H9 (cell line): ENCODE measurements at regions not wholly inside any gene's neighbourhood (a gene's known extent, or its start where the extent isn't known, plus 50 kb on each side); places are given as distances from the start of the nearest gene placed in this dataset.

Experiments
- DNase-seq: peaks from one replicate; pipeline ENCODE4 v3.0.0-alpha.2; 2017
- H2AFZ ChIP-seq: one replicate; pipeline ENCODE4 v1.6.1; 2013; ENCODE audit warnings: mild to moderate bottlenecking, low read length, control low read depth, moderate library complexity
- H2AK5ac ChIP-seq: 2 replicates; pipeline ENCODE4 v1.6.1; 2013; ENCODE audit warnings: low read length, control low read depth, mixed read lengths; ENCODE audit not compliant: insufficient read length
- H2BK120ac ChIP-seq: one replicate; pipeline ENCODE4 v1.6.1; 2013; ENCODE audit warnings: low read depth, mild to moderate bottlenecking, low read length, control low read depth, inconsistent platforms; ENCODE audit not compliant: poor library complexity, severe bottlenecking
- H2BK12ac ChIP-seq: 2 replicates; pipeline ENCODE4 v1.6.1; 2013; ENCODE audit warnings: low read length, control low read depth, mixed read lengths, low read depth; ENCODE audit not compliant: insufficient read length
- H2BK15ac ChIP-seq: 2 replicates; pipeline ENCODE4 v1.6.1; 2013; ENCODE audit warnings: low read depth, low read length, control low read depth
- H2BK20ac ChIP-seq: one replicate; pipeline ENCODE4 v1.6.1; 2013; ENCODE audit warnings: low read depth, mild to moderate bottlenecking, low read length, control low read depth, inconsistent platforms; ENCODE audit not compliant: poor library complexity, severe bottlenecking
- H2BK5ac ChIP-seq: 2 replicates; pipeline ENCODE4 v1.6.1; 2013; ENCODE audit warnings: low read length, control low read depth, mixed read lengths; ENCODE audit not compliant: insufficient read length
- H3K14ac ChIP-seq: 2 replicates; pipeline ENCODE4 v1.6.1; 2013; ENCODE audit warnings: low read length, control low read depth; ENCODE audit not compliant: insufficient read depth
- H3K18ac ChIP-seq: 2 replicates; pipeline ENCODE4 v1.6.1; 2013; ENCODE audit warnings: low read depth, mild to moderate bottlenecking, mixed read lengths, low read length, control low read depth; ENCODE audit not compliant: insufficient read length
- H3K23ac ChIP-seq: 2 replicates; pipeline ENCODE4 v1.6.1; 2013; ENCODE audit warnings: low read length, control low read depth, mixed read lengths, low read depth; ENCODE audit not compliant: insufficient read length
- H3K23me2 ChIP-seq: 2 replicates; pipeline ENCODE4 v1.6.1; 2013; ENCODE audit warnings: low read depth, mild to moderate bottlenecking, mixed read lengths, low read length, control low read depth; ENCODE audit not compliant: insufficient read length, poor library complexity, severe bottlenecking
- H3K27ac ChIP-seq: 2 replicates; pipeline ENCODE4 v1.5.1; 2013; ENCODE audit warnings: low read length, control low read depth, mixed read lengths, low read depth; ENCODE audit not compliant: insufficient read length
- H3K27me3 ChIP-seq: 2 replicates; pipeline ENCODE4 v1.6.1; 2013; ENCODE audit warnings: low read length, control low read depth, inconsistent platforms; ENCODE audit not compliant: insufficient read depth
- H3K4ac ChIP-seq: 2 replicates; pipeline ENCODE4 v1.6.1; 2013; ENCODE audit warnings: low read depth, mild to moderate bottlenecking, control low read depth, inconsistent platforms, low read length, moderate library complexity
- H3K4me1 ChIP-seq: 2 replicates; pipeline ENCODE4 v1.6.1; 2013; ENCODE audit warnings: low read length, control low read depth, inconsistent platforms; ENCODE audit not compliant: insufficient read depth
- H3K4me2 ChIP-seq: 2 replicates; pipeline ENCODE4 v1.6.1; 2013; ENCODE audit warnings: low read length, control low read depth, mixed read lengths; ENCODE audit not compliant: insufficient read length, insufficient read depth
- H3K56ac ChIP-seq: 2 replicates; pipeline ENCODE4 v1.6.1; 2013; ENCODE audit warnings: low read depth, mild to moderate bottlenecking, mixed read lengths, low read length, control low read depth; ENCODE audit not compliant: insufficient read length
- H3K79me1 ChIP-seq: 2 replicates; pipeline ENCODE4 v1.6.1; 2013; ENCODE audit warnings: low read depth, mild to moderate bottlenecking, moderate library complexity, low read length, control low read depth, inconsistent platforms; ENCODE audit not compliant: insufficient read depth, poor library complexity, severe bottlenecking
- H3K79me2 ChIP-seq: 2 replicates; pipeline ENCODE4 v1.6.1; 2013; ENCODE audit warnings: low read length, control low read depth, inconsistent platforms; ENCODE audit not compliant: insufficient read depth
- H3K9ac ChIP-seq: 2 replicates; pipeline ENCODE4 v1.6.1; 2013; ENCODE audit warnings: low read length, control low read depth, mixed read lengths; ENCODE audit not compliant: insufficient read length; ENCODE audit errors: extremely low read depth
- H3K9me3 ChIP-seq: one replicate; pipeline ENCODE4 v1.6.1; 2013; ENCODE audit warnings: low read depth, low read length, inconsistent platforms; ENCODE audit not compliant: control insufficient read depth
- H3T11ph ChIP-seq: one replicate; pipeline ENCODE4 v1.6.1; 2013; ENCODE audit warnings: mild to moderate bottlenecking, low read length, control low read depth, inconsistent platforms
- H4K20me1 ChIP-seq: one replicate; pipeline ENCODE4 v1.6.1; 2013; ENCODE audit not compliant: control insufficient read depth, insufficient read length, insufficient read depth
- H4K5ac ChIP-seq: 2 replicates; pipeline ENCODE4 v1.6.1; 2013; ENCODE audit warnings: low read depth, mild to moderate bottlenecking, mixed read lengths, low read length, control low read depth; ENCODE audit not compliant: insufficient read length
- H4K8ac ChIP-seq: replicated peaks from 2 replicates; pipeline ENCODE4 v1.6.1; 2013; ENCODE audit warnings: low read length, control low read depth, mixed read lengths, low read depth; ENCODE audit not compliant: insufficient read length
- H4K91ac ChIP-seq: 2 replicates; pipeline ENCODE4 v1.6.1; 2013; ENCODE audit warnings: low read depth, mild to moderate bottlenecking, moderate library complexity, mixed read lengths, low read length, control low read depth; ENCODE audit not compliant: insufficient read length
- H3K27ac Mint-ChIP-seq, 3 experiments: 2 replicates in 2 of 3; 3 replicates in 1 of 3; pipeline ENCODE4 v1.8.0; 2020 to 2021; ENCODE audit warnings: mixed read lengths in 3 of 3, mild to moderate bottlenecking in 1 of 3, moderate library complexity in 1 of 3
- H3K27me3 Mint-ChIP-seq: 2 replicates; pipeline ENCODE4 v1.8.0; 2021; ENCODE audit warnings: low read depth, mild to moderate bottlenecking, moderate library complexity, mixed read lengths
- H3K36me3 Mint-ChIP-seq, 3 experiments: 2 replicates in 2 of 3; 3 replicates in 1 of 3; pipeline ENCODE4 v1.8.0; 2020 to 2021; ENCODE audit warnings: low read depth in 3 of 3, mixed read lengths in 3 of 3; ENCODE audit not compliant: insufficient read depth in 1 of 3
- H3K4me1 Mint-ChIP-seq, 2 experiments: 2 replicates each; pipeline ENCODE4 v1.8.0; 2020; ENCODE audit warnings: mixed read lengths in 2 of 2
- H3K4me3 Mint-ChIP-seq, 2 experiments: 2 replicates in 1 of 2; 3 replicates in 1 of 2; pipeline ENCODE4 v1.8.0; 2020 to 2021; ENCODE audit warnings: mild to moderate bottlenecking in 2 of 2, mixed read lengths in 2 of 2, moderate library complexity in 1 of 2
- H3K9me3 Mint-ChIP-seq, 2 experiments: 2 replicates in 1 of 2; 3 replicates in 1 of 2; pipeline ENCODE4 v1.8.0; 2020; ENCODE audit warnings: mild to moderate bottlenecking in 2 of 2, mixed read lengths in 2 of 2, moderate library complexity in 1 of 2
- CTCF ChIP-seq: fragments of 200-600 bp; sonication (generic); conservative IDR thresholded peaks from 3 replicates; pipeline ENCODE4 v1.8.0; 2021; ENCODE audit warnings: antibody characterized with exemption, mild to moderate bottlenecking
- WGBS: extraction: QIAGEN DNeasy Blood & Tissue Kit; methylation state at CpG from one replicate; pipeline ENCODE4 v1.1.7; 2013; ENCODE audit warnings: missing lambda C conversion rate, low lambda C conversion rate, mixed read lengths; ENCODE audit not compliant: insufficient read length; ENCODE audit errors: extremely low coverage; 5-methylcytosine and 5-hydroxymethylcytosine counted together

GRCh38 chr13:54953786-54954185 is 1925.2 kb downstream of the OLFM4 start:
- Histone ChIP-seq H3K18ac (no peak overlapping the region), H3K23me2 (no peaks in the 10 kb centered on the region), H3K9me3 (no peaks in the 10 kb centered on the region), H2BK5ac (no peak overlapping the region), H3K4me1 (no peaks in the 10 kb centered on the region), H2BK15ac (no peak overlapping the region), H3K79me1 (no peaks in the 10 kb centered on the region), H2BK20ac (no peak overlapping the region), H3K4me2 (no peak overlapping the region), H3K14ac (no peak overlapping the region), H3K79me2 (no peaks in the 10 kb centered on the region), H2AK5ac (no peak overlapping the region), H3K4ac (no peak overlapping the region), H4K91ac (no peak overlapping the region), H2AFZ (no peak overlapping the region), H4K20me1 (no peaks in the 10 kb centered on the region), H3K23ac (no peak overlapping the region), H3K56ac (no peak overlapping the region), H2BK120ac (no peak overlapping the region), H3T11ph (no peak overlapping the region), H4K8ac (no peak overlapping the region), H3K9ac (no peak overlapping the region), H4K5ac (no peak overlapping the region), H3K27ac (no peak overlapping the region), H3K27me3 (no peaks in the 10 kb centered on the region), H2BK12ac (no peak overlapping the region)
- H3K36me3 Mint-ChIP-seq, result peaks cover 10 to 19% (median 19%) of the 10 kb centered on the region in 3 experiments; a peak in 6 of 7 replicates
- no peak for TF ChIP-seq CTCF
- H3K27ac Mint-ChIP-seq, result no peak overlapping the region
- H3K4me1 Mint-ChIP-seq, result peaks cover 4 to 6% of the 10 kb centered on the region in 2 experiments; a peak in 1 of 4 replicates
- H3K9me3 Mint-ChIP-seq, result peaks cover 7 to 9% of the 10 kb centered on the region in 2 experiments; a peak in 3 of 5 replicates
- DNase-seq, result no peak
- H3K4me3 Mint-ChIP-seq, result no peak overlapping the region
- H3K27me3 Mint-ChIP-seq, result no peaks in the 10 kb centered on the region; the same call in 1 of the 2 replicates
- WGBS, result no CpG with 5 or more reads among the region's 1 CpG
